Tibial nerve (tissue), 3 donors: ENCODE measurements at regions not wholly inside any gene's neighbourhood (a gene's known extent, or its start where the extent isn't known, plus 50 kb on each side); places are given as distances from the start of the nearest gene placed in this dataset.

ENCODE experiments used
- POLR2A ChIP-seq, 2 donors: fragments of 450-650 bp; IDR thresholded peaks; one replicate each; pipeline ENCODE4 v1.6.1; 2017; ENCODE audit warnings: antibody characterized with exemption in 2 of 2, mild to moderate bottlenecking in 2 of 2, moderate library complexity in 2 of 2
- TF ChIP-seq, protein P1 (sequence below), 5 experiments: fragments of 200-600 bp in 3 of 5; fragments of 450-650 bp in 2 of 5; sonication (generic) in 3 of 5; IDR thresholded peaks; one replicate each; pipeline ENCODE4 v1.5.1; 2016 to 2019; ENCODE audit warnings: antibody characterized with exemption in 5 of 5, mild to moderate bottlenecking in 3 of 5, moderate library complexity in 2 of 5

DNA sequence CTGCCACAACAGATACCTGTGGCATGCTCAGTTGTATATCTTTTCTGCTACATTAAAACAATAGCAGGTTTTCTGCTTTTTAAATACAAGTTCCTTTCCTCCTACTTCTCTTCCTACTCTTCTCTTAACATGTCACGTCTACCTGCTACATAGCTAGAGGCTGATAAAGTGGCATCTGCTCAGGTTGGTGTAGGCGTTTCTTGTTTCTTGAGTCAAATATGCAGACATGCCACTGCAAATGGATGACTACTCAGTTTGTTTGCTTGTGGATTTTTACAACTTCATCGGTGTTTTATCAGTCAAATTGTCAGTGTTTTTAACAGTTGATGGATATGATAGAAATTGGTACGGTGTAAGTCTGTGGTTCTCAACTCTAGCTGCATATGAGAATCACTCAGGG lies 525.7 kb downstream of the TLE4 start:
- TF ChIP-seq, protein P1, sequence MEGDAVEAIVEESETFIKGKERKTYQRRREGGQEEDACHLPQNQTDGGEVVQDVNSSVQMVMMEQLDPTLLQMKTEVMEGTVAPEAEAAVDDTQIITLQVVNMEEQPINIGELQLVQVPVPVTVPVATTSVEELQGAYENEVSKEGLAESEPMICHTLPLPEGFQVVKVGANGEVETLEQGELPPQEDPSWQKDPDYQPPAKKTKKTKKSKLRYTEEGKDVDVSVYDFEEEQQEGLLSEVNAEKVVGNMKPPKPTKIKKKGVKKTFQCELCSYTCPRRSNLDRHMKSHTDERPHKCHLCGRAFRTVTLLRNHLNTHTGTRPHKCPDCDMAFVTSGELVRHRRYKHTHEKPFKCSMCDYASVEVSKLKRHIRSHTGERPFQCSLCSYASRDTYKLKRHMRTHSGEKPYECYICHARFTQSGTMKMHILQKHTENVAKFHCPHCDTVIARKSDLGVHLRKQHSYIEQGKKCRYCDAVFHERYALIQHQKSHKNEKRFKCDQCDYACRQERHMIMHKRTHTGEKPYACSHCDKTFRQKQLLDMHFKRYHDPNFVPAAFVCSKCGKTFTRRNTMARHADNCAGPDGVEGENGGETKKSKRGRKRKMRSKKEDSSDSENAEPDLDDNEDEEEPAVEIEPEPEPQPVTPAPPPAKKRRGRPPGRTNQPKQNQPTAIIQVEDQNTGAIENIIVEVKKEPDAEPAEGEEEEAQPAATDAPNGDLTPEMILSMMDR (IDR thresholded peaks at IDR 0.05): no peak
- no peak for TF ChIP-seq POLR2A (IDR thresholded peaks at IDR 0.05)
